Esophagus (tissue), 2 donors: ENCODE measurements at regions not wholly inside any gene's neighbourhood (a gene's known extent, or its start where the extent isn't known, plus 50 kb on each side); places are given as distances from the start of the nearest gene placed in this dataset.
"Not testable (repeated sequence)": the region's sequence is repeated elsewhere in the genome, so short reads cannot be mapped to it uniquely, and the experiment has no call there.

Source experiments
- H3K27ac ChIP-seq, 2 donors: one replicate each; pipeline ENCODE4 v1.5.1; 2013; ENCODE audit warnings: low read depth in 2 of 2, mild to moderate bottlenecking in 2 of 2, inconsistent platforms in 1 of 2, low read length in 1 of 2, moderate library complexity in 1 of 2
- H3K27me3 ChIP-seq, 2 donors: one replicate each; pipeline ENCODE4 v1.6.1; 2013; ENCODE audit warnings: low read length in 2 of 2, control low read depth in 1 of 2, mild to moderate bottlenecking in 1 of 2; ENCODE audit not compliant: insufficient read depth in 2 of 2, control insufficient read depth in 1 of 2
- H3K36me3 ChIP-seq, 2 donors: one replicate each; pipeline ENCODE4 v1.6.1; 2013; ENCODE audit warnings: low read length in 1 of 2; ENCODE audit not compliant: control insufficient read depth in 2 of 2, insufficient read depth in 2 of 2
- H3K4me1 ChIP-seq, 2 donors: one replicate each; pipeline ENCODE4 v1.6.1; 2013; ENCODE audit warnings: low read length in 1 of 2; ENCODE audit not compliant: control insufficient read depth in 2 of 2, insufficient read depth in 2 of 2
- H3K4me3 ChIP-seq, 2 donors: one replicate each; pipeline ENCODE4 v1.5.1; 2013; ENCODE audit warnings: low read length in 2 of 2, mild to moderate bottlenecking in 2 of 2, low read depth in 1 of 2, moderate library complexity in 1 of 2
- H3K9me3 ChIP-seq, 2 donors: one replicate each; pipeline ENCODE4 v1.6.1; 2013; ENCODE audit warnings: mild to moderate bottlenecking in 2 of 2, low read depth in 1 of 2, low read length in 1 of 2, moderate library complexity in 1 of 2; ENCODE audit not compliant: control insufficient read depth in 2 of 2, insufficient read depth in 1 of 2
- WGBS, 2 donors: extraction: QIAGEN DNeasy Blood & Tissue Kit; methylation state at CpG; one replicate each; pipeline ENCODE4 v1.1.7; 2013; 5-methylcytosine and 5-hydroxymethylcytosine counted together
- donor health status: healthy with polysubstance abuse.
- donor health status: Bipolar disorder and iron deficiency.

DNA sequence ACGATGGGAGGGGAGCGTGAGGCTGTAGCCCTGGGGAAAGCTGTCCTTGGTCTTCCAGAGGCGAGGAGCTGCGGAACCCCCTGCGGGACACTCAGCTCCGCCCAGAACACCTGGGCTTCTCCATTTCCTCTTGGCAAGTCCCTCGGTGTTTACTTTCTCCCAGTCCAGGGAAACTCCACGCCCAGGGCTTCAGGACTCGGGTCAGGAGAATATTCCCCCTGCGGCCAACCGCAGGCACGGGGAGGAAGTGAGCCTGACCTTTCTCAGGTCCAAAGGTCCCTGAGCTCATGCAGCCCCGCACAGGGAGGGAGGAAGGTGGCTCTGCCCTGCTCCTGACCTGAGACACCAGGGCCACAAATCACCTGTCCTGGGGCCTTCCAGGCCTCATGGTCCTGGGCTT, 5435.9 kb upstream of the TPTE start:
- not testable (repeated sequence) for H3K36me3 ChIP-seq, H3K27ac ChIP-seq, H3K9me3 ChIP-seq, H3K4me3 ChIP-seq, H3K4me1 ChIP-seq, H3K27me3 ChIP-seq
- WGBS, 2 donors, result 30% methylated on average over 6 of the region's 13 CpGs; no CpG with 5 or more reads in 1 of the 2 donors

DNA sequence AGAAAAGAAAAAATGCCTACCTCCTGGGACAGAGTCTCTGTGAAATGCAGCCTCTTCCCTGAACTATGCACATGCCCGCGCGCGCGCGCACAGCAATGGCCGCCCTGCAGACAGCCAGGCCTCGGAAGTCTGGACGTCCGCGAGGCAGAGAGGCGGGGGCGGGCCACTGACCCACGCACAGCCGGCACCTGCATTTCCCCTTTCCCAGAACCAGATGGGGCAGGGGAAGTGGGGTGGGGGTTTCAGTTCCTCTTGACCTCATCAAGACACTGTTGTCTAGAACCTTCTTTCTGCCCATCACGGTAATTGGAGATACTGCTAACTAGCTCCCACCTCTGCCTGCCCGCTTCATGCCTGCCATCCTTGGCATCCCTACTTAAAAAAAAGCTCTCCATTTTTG, 5435.0 kb upstream of the TPTE start:
- H3K27ac ChIP-seq, H3K4me3 ChIP-seq, H3K9me3 ChIP-seq, H3K4me1 ChIP-seq, H3K27me3 ChIP-seq, H3K36me3 ChIP-seq: not testable (repeated sequence)
- WGBS, 2 donors, result 88 to 100% methylated on average over 2 to 10 of the region's 17 CpGs

- H3K4me3 ChIP-seq, H3K27ac ChIP-seq, H3K4me1 ChIP-seq, H3K36me3 ChIP-seq, H3K27me3 ChIP-seq, H3K9me3 ChIP-seq: not testable (repeated sequence)
- WGBS, 2 donors, result no CpG with 5 or more reads among the region's 20 CpGs
Measured at GRCh38 chr21:5088820-5089219, 5432.6 kb upstream of the TPTE start.

DNA sequence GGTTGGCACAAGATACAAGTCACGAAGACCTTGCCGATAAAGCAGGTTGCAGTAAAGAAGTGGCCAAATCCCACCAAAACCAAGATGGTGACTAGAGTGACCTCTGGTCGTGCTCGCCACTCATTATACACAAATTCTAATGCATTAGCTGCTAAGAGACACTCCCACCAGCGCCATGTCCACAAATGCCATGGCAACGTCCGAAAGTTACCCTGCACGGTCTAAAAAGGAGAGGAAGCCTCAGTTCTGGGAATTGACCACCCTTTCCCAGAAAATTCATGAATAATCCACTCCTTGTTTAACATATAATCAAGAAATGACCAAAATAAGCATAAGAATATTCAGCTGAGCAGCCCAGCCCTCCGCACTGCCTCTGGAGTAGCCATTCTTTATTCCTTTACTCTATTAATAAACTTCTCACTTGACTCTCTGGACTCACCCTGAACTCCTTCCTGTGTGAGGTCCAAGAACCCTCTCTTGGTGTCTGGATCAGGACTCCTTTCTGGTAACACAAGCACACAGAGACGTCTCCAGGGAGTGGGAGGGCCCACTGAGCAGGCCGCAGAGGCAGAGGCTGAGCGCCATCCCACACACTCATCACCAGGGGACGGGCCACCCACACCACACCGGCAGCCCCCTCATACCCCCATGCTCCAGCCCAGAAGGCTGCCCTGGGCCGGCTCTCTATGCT, 5431.8 kb upstream of the TPTE start:
- not testable (repeated sequence) for H3K27me3 ChIP-seq, H3K9me3 ChIP-seq, H3K4me3 ChIP-seq, H3K36me3 ChIP-seq, H3K27ac ChIP-seq, H3K4me1 ChIP-seq
- 72% methylated on average over 2 to 4 of the region's 15 CpGs for WGBS, 2 donors

GRCh38 chr21:5090132-5091079, 5431.0 kb upstream of the TPTE start:
- H3K4me3 ChIP-seq, H3K27ac ChIP-seq, H3K27me3 ChIP-seq, H3K4me1 ChIP-seq, H3K36me3 ChIP-seq, H3K9me3 ChIP-seq: not testable (repeated sequence)
- WGBS, 2 donors, result 64 to 77% methylated on average over 14 to 21 of the region's 34 CpGs

DNA sequence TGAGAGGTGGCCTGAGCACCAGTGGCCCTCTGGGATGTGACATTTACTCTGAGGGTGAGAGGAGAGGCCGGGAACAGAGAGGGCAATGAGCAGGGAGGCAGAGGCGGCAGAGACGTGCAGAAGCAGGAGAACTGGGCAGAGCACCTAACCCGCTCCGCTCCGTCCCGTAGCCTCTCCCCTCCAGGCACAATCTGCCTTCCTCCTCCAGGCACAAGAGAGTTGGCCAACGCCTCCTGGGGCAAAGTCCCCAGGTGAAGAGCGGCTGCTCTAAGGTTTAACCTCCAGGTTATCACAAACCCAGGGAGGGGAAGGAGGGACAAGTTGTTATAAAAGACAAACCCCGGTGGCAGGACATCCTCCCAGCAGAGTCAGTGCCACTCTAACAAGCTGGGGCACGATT, 5430.1 kb upstream of the TPTE start:
- H3K27ac ChIP-seq, H3K4me1 ChIP-seq, H3K36me3 ChIP-seq, H3K27me3 ChIP-seq, H3K9me3 ChIP-seq, H3K4me3 ChIP-seq: not testable (repeated sequence)
- WGBS, 2 donors, result no CpG with 5 or more reads among the region's 11 CpGs

DNA sequence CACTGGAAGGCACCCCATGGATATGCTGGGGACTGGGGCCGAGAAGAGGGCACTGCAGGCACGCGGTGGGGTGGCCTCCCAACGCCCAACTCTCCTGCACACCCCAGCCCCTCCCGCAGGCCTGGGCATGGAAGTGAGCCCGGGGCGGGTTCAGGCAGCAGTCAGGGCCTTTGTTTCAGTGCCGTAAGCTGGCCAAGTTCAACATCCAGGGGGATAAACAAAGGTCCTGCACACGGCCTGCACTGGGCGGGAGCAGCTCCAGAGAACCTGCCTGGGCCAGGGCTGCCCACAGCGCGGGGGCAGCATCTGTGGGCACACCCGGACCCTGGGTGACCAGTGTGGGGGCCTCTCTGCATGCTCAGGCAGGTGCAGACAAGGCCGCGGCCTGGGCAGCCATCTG, 5425.8 kb upstream of the TPTE start:
- H3K9me3 ChIP-seq, H3K27ac ChIP-seq, H3K27me3 ChIP-seq, H3K36me3 ChIP-seq, H3K4me1 ChIP-seq, H3K4me3 ChIP-seq: not testable (repeated sequence)
- 33 to 41% methylated on average over 2 to 6 of the region's 15 CpGs for WGBS, 2 donors

GRCh38 chr21:5098010-5098743, 5423.2 kb upstream of the TPTE start:
- not testable (repeated sequence) for H3K4me3 ChIP-seq, H3K4me1 ChIP-seq, H3K27me3 ChIP-seq, H3K9me3 ChIP-seq, H3K27ac ChIP-seq, H3K36me3 ChIP-seq
- 62 to 76% methylated on average over 4 to 14 of the region's 25 CpGs for WGBS, 2 donors

GRCh38 chr21:5100604-5101174, 5420.7 kb upstream of the TPTE start:
- not testable (repeated sequence) for H3K9me3 ChIP-seq, H3K27me3 ChIP-seq, H3K27ac ChIP-seq, H3K4me1 ChIP-seq, H3K4me3 ChIP-seq, H3K36me3 ChIP-seq
- WGBS, 2 donors, result no CpG with 5 or more reads among the region's 22 CpGs
